HG02571 (cell line): ENCODE measurements at regions not wholly inside any gene's neighbourhood (a gene's known extent, or its start where the extent isn't known, plus 50 kb on each side); places are given as distances from the start of the nearest gene placed in this dataset.

Experiments
- ATAC-seq: cut with Tn5 transposase; IDR thresholded peaks from one replicate; pipeline ENCODE4 v1.9.1; 2021; ENCODE audit warnings: mild to moderate bottlenecking, moderate library complexity; ENCODE audit not compliant: unreplicated experiment

DNA sequence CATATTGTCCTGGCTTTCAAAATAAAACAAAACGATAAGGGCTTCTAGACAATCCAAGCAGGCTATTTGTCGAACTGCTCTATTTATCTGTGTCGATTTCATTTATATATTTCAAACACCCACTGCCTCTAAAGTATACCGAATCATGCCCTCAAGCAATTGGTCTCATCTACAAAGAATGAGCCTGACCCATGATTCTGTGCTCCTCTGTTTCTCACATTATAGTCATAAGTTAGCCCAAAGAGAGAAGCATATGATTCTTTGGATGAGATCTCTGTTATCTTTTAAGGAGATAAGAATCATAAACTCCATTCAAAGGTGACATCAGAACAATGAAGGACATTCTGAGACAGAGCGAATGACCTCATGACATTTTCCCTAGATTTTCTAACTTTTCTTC, 191.1 kb downstream of the MAP2K6 start:
- ATAC-seq = no peak

- ATAC-seq = no peak
Measured at GRCh38 chr17:69606142-69606800, 191.8 kb downstream of the MAP2K6 start.

GRCh38 chr17:69607162-69607834, 192.8 kb downstream of the MAP2K6 start:
- ATAC-seq = peak; percentile 77

GRCh38 chr17:69608141-69608540, 193.6 kb downstream of the MAP2K6 start:
- no peak for ATAC-seq

DNA sequence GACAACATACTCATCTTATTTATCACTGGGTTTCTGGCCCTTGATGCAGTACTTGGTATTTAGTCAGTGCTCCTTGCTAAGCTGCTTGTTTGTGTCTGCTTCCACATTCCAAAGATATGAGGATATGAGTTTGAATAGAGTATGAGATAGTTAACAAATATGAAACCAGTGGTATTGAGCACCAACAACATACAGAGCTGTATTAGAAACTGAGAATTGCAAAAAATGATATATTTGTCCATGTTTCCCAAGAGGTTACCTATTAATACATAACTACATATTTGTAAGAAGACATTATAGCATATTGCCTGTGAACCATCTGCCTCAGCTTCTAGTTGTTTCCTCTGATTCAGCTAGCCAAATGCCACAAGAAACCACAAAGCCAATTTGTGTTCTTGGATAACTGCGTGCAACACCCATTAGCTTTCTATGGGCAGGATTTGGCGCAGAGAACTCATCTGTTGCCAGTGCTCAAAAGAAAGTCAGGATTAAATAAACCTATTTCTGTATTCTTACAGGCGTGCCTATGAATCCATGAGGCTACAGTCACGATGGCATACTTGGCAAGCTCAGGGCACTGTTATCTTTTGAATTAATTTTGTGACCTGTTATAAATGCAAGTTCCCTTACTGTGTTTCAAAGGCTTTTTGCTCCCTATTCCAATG, 194.4 kb downstream of the MAP2K6 start:
- no peak for ATAC-seq

GRCh38 chr17:69609473-69610305, 195.2 kb downstream of the MAP2K6 start:
- no peak for ATAC-seq

DNA sequence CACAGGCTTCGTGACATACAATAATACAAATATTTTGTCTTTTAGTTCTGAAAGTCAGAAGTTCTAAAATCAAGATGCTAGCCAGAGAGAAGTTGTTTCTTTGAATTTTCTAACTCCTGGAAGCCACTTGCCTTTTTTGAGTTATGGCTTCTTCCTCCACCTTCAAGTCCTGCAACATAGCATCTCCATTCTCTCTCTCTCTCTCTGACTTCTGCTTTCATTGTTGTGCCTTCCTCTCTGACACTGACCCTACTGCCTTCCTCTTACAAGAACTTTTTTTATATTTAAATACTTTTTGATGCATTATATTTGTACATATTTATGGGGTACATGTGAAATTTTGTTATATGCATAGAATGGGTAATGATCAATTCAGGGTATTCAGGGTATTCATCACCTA, 205.9 kb downstream of the MAP2K6 start:
- no peak for ATAC-seq

- ATAC-seq = no peak
Measured at GRCh38 chr17:69625474-69625873, 211.0 kb downstream of the MAP2K6 start.

DNA sequence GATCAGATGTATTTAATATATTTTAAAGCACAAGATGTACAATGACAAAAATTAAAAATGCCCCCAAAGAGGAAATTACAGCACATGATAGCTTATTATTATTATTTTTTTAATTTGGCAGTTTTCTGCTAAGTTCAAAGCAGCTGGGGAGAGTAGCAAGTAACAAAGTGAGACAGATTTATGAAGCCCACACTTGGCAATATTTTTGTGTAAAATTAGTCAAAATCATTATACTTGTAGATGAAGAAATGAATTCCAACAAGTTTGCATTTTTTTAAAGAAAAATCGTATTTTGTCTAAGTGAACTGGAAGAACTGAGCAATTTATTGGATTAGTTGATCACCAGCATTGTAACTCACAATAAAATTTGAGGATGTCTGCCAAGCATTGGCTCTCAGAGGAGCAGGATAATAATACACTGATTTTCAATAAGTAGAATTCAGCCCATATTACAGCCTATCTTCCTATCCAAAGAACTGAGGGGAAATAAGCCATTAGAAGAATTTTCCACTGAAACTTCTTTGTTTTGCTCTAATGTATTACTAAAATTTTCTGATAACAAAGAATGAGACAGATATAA, 215.6 kb downstream of the MAP2K6 start:
- no peak for ATAC-seq

DNA sequence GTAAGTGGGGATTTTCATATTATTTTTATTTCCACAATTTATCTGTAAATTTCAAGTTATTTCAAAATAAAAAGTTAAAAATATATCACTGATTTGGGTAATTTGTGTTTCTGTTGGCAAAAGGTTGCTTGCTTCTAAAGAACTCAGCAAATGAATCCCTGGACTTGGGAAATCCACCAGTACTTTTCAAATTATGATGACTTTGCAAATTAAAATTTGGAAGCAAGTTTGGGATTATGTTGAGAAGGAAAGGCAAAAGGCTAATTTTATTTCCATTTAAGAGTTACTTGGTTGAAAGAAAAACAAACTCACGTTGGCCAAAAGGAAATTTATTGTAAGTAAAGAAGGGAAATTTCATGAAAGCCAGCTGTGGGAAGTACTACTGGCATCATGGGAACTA, 220.3 kb downstream of the MAP2K6 start:
- ATAC-seq = no peak

- ATAC-seq = no peak
Measured at GRCh38 chr17:69637446-69638156, 223.1 kb downstream of the MAP2K6 start.

DNA sequence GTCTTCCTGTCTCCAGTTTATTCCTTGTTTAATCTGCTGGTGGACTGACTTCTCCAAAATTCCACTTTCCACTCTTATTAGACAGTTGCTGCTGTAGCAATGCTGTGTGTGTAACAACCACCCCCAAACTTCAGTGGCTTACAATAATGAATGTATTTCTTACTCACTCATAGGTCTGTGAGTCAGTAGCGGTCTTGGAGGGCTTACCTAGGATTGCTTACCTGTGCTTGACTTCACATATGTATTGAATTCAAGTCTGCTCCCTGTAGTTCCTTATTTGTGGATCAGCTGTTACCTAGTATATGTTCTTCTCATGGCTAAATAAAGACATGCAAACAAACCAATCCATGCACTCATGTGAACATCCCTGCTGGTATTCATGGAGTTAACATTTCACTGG, 224.6 kb downstream of the MAP2K6 start:
- ATAC-seq = no peak

- ATAC-seq = no peak
Measured at GRCh38 chr17:69640073-69640472, 225.6 kb downstream of the MAP2K6 start.

- ATAC-seq = no peak
Measured at GRCh38 chr17:69643686-69644085, 229.2 kb downstream of the MAP2K6 start.

- no peak for ATAC-seq
Measured at GRCh38 chr17:69646729-69647128, 232.2 kb downstream of the MAP2K6 start.

DNA sequence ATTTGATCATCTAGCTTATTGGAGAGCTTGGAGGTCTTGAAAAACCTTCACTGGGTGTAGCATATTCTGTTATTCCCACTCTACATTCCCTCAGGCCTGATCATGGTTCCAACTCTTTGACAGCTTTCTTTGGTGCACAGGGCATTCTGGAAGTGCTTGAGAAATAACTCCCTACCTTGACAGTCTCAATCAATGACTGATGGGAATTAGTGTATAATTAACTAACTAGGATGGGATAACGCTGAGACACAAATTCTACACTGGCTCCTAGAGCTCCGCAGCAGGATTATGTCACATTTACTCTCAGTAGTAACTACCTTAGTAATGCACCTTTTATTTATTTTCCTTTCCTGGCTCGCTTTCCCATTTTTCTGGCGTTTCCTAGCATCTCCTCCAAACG, 236.4 kb downstream of the MAP2K6 start:
- ATAC-seq = no peak

DNA sequence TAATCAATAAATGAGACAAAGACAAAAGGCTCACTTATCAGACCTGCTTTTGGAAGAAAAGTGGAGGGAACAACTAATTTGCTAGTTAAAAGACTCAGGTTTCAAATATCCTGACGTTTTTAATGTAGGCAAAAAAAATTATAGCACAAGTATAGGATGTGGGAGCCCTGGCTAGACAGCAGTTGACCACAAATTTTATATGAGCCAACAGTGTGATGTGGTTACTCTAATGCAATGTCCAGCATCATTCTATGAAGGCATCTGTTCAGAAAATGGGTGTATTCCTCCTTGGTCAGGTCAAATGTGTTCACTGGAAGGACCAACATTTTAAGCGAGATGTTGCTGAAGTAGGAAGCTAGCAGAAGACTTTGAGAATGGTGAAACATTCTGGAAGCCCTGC, 237.4 kb downstream of the MAP2K6 start:
- no peak for ATAC-seq

- no peak for ATAC-seq
Measured at GRCh38 chr17:69654981-69655855, 240.7 kb downstream of the MAP2K6 start.

DNA sequence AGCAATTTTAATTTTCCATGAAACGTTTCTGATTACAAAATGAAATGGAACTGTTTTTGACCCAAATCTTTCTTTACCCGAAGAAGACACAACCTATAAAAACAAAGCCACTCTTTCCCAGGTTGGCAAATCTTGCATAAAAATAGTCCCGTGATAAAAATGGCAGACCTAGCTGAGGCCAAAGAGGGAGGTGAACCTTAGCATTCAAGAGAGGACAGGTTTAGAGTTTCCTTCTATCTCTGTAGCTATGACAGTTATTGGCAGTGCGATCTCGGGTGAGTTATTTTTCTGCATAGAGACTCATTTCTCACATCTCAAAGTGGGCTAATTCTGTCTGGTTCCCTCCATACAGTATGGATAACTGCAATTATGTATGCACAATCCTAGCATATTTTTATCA, 241.4 kb downstream of the MAP2K6 start:
- ATAC-seq = no peak
